ENCODE measurements at regions not wholly inside any gene's neighbourhood (a gene's known extent, or its start where the extent isn't known, plus 50 kb on each side); places are given as distances from the start of the nearest gene placed in this dataset.

DNA sequence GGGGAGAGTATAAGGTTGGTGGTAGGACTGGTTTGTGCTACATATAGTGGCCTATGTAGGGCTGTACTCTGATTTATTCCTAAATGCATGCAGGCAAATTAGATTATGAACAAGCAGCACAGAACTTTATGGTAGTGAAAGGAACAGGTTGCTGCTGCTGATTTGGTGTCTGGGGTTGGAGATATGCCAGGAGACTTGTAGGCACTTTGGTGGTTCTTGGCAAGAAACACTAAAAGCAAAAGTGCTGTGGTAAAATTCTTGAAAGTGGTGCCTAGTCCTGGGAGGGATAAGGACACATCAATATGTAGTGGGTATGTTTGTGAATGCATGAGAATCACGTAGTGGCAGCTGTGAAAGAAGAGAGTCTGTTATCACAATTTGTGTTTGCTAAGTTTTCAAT is 2126.0 kb downstream of the TP53TG3F start:
- TF ChIP-seq, protein P1, sequence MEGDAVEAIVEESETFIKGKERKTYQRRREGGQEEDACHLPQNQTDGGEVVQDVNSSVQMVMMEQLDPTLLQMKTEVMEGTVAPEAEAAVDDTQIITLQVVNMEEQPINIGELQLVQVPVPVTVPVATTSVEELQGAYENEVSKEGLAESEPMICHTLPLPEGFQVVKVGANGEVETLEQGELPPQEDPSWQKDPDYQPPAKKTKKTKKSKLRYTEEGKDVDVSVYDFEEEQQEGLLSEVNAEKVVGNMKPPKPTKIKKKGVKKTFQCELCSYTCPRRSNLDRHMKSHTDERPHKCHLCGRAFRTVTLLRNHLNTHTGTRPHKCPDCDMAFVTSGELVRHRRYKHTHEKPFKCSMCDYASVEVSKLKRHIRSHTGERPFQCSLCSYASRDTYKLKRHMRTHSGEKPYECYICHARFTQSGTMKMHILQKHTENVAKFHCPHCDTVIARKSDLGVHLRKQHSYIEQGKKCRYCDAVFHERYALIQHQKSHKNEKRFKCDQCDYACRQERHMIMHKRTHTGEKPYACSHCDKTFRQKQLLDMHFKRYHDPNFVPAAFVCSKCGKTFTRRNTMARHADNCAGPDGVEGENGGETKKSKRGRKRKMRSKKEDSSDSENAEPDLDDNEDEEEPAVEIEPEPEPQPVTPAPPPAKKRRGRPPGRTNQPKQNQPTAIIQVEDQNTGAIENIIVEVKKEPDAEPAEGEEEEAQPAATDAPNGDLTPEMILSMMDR (IDR thresholded peaks at IDR 0.05; ENCODE audit: low read depth, low read length) = no peak
- no peak for TF ChIP-seq POLR2A (IDR thresholded peaks at IDR 0.05; ENCODE audit: extremely low read depth, insufficient read length)

All from NB4 (cell line).